Jurkat, Clone E6-1 (cell line): ENCODE measurements at regions not wholly inside any gene's neighbourhood (a gene's known extent, or its start where the extent isn't known, plus 50 kb on each side); places are given as distances from the start of the nearest gene placed in this dataset.
"Not testable (repeated sequence)": the region's sequence is repeated elsewhere in the genome, so short reads cannot be mapped to it uniquely, and the experiment has no call there.

Source experiments
- DNase-seq: peaks from one replicate; pipeline ENCODE4 v3.0.0-alpha.2; 2011; ENCODE audit warnings: low read depth, low spot score
- H3K4me3 ChIP-seq: 2 replicates; pipeline ENCODE4 v1.5.1; 2011; ENCODE audit warnings: mild to moderate bottlenecking, low read length, control low read depth, moderate library complexity

DNA sequence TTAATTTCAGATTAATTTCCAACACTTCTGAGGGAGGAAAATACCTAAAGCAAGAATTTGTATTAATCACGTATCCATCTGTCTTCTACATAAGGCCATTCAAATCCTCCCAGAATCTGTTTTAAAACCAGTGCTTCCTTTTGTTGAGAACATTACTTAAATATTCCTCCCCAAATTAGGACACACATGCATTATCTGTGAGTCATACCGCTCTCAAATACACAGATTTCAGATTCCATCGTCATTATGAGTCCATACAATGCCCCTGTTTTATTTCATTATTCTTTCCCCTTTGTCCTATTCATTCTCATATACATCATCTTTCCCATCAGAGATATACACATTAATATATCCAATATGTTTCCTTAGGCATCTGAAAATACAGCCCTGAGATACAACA is 57.3 kb upstream of the PRSS12 start:
- DNase-seq: no peak
- no peak overlapping the region for H3K4me3 ChIP-seq

DNA sequence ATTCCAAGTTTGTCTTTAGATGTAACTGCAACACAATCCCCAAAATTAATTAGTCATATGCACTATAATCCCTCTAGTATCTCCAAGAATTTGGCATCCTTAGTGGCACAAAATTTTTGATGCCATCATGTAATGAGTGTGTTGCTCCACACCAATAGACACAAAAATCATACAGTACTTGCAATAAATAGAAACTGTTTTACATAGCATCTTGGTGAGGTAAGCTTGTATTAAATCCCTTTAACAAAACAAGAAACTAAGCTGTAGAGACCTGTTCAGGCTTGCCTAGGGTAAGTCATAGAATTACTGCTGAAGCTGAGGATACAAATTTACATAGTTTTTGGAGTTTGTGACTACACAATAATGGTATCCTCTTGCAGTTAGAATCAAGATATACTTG is 64.5 kb upstream of the PRSS12 start:
- no peak for DNase-seq

DNA sequence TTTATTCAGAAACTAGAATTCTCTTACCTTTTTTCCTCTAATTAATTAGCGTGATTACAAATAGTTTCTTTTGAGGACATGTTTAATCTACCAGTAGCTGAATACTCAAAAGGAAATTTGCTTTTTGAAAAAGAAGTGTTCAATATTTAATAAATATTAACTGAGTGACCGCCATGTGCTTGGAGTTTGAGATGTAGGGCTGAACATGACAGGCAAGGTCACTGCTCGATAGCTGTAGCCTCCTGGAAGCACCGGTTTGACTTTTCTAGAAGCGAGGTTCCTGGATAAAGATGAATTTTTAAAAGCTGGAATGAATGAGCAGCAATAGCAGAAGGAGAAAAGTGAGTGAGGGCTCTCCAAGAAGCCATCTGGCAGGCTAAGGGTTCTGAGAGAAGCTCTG is 65.0 kb upstream of the PRSS12 start:
- not testable (repeated sequence) for DNase-seq, H3K4me3 ChIP-seq

More for the DNA sequence above, 64.5 kb upstream of the PRSS12 start:
- no peak overlapping the region for H3K4me3 ChIP-seq

DNA sequence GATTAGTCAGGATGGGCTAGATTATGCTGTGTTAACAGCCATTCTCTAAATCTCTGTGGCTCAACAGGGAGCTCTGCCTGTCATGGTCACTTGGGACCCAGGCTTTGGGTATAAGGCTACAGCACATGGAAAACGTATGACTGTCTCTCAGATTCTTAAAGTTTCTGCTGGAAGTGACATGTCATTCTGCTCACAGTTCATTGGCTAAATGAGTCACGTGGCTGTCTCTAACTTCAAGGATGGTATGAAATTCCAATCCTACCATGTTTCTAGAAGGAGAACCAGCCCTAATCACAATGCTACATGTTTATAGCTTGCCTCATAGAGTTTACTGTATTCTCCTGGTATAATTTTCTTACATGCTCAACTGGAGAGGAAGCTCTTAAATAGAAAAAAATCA is 65.6 kb upstream of the PRSS12 start:
- H3K4me3 ChIP-seq, DNase-seq: not testable (repeated sequence)

DNA sequence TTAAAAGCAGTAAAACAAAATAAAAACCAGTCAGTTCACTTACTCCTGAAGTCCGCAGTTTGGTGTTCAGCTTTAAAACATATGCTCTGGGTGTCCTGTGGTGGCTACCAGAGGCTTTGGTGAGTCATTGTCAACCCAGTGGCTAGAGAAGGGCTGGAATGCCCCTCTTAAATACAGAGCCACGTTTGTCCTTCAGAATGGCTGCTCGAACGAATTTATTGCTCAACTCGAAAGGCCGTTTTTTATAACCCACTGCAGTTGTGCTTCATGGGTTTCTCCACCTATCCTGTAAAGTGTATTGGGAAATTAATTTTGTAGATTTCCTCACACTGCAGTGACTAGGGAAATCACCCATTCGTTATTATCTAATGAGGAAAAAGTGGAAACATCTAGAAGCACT is 66.8 kb upstream of the PRSS12 start:
- not testable (repeated sequence) for H3K4me3 ChIP-seq, DNase-seq

DNA sequence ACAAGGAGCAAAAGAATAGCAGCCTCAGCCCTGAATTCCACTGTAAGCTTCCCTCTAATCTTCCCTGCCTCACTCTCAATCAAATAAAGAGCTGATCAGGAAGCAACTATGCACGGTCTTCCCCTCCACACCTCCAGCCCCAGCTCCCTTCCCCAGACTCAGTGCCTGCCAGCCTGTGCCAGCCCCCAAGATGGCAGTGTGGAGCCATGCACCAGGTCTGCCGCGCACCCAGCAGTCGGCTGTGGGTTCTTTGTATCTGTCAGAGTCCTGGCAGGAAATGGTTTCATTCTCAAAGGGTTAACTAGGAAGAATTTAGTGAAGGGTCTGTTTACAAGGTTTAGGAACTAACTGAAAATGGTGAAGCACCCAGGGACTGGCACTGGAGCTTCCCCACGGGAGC is 71.3 kb upstream of the PRSS12 start:
- peak; percentile 57 for DNase-seq
- not testable (repeated sequence) for H3K4me3 ChIP-seq

DNA sequence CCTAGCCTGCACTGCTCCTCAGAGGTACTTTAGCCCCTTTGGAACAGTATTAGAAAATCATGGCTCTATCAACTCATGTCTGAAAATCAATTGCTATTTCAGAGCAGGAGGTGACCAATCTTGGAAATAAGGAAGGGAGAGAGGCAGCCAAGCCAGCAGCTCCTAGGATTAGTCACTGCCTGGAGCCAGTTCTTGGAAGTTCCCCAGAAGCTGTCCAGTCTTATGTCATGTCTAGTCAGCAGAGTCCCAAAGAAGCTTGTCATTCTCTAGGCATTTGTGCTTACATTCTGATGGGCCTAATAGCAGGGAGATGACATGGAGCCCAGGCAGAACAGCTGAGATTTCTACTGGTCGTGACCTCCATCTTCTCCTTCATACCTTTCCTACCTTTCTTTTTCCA is 76.1 kb upstream of the PRSS12 start:
- not testable (repeated sequence) for H3K4me3 ChIP-seq, DNase-seq

DNA sequence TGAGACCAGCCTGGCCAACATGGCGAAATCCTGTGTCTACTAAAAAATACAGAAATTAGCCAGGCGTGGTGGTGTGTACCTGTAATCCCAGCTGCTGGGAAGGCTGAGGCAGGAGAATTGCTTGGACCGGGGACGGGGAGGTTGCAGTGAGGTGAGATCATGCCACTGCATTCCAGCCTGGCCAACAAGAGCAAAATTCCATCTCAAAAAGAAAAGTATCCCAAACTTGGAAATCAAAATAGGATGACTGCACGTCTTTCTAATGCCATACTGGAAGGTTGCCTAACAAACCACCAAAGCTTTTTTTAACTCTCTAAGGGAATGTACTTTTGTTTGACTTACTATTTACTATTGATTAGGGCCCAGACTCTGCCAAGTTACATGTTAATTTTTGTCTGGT is 79.6 kb upstream of the PRSS12 start:
- DNase-seq, H3K4me3 ChIP-seq: not testable (repeated sequence)

DNA sequence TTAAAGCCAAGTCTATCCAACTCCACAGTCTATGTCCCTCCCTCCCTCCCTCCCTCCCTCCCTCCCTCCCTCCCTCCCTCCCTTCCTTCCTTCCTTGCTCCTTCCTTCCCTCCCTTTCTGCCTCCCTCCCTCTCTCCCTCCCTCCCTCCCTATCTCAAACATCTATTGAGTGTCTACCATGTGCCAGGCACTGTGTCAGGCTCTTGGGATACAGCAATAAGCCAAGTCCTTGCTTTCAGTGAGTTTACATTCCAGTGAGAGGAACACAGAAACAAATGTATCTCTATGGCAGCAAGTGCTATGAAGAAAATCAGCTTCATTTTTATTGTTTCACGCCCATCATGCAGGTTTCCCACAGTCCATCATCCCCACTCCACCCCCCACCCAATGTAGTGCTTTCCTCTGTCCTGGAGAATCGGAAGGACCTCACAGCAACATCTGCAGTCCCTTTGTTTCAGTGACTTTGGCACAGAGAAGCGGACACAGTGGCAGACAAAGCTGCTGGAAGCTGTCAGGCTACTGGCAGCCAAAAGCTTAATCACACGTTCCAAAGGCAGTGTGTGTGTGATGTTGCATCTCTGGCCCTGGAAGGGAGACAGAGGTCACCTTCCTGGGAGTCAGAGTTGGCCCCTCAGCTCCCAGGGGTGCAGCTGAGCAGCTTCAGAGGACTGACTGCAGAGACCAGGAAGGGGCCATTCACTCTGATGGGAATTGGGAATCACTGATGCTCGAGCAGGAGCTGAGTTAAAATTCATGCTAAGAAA is 81.0 kb upstream of the PRSS12 start:
- DNase-seq, H3K4me3 ChIP-seq: not testable (repeated sequence)

DNA sequence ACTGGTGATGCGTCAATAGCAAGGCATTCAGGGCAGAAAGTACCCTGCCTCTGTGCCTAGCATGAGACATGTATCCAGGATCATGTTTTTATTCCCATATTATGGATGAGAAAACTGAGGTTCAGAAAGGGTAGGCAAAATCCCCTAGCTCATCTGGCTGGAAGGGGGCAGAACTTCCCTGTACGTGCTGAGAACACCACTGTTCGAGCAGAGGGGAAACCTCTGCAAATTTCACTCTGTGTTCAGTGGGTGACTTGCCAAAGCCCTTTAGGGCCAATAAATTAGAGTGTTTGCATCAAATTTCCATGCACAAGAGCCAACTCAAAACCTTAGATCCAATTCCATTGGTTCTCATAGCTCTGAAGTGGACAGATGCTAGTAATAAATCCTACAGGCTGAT is 82.6 kb upstream of the PRSS12 start:
- not testable (repeated sequence) for H3K4me3 ChIP-seq, DNase-seq

DNA sequence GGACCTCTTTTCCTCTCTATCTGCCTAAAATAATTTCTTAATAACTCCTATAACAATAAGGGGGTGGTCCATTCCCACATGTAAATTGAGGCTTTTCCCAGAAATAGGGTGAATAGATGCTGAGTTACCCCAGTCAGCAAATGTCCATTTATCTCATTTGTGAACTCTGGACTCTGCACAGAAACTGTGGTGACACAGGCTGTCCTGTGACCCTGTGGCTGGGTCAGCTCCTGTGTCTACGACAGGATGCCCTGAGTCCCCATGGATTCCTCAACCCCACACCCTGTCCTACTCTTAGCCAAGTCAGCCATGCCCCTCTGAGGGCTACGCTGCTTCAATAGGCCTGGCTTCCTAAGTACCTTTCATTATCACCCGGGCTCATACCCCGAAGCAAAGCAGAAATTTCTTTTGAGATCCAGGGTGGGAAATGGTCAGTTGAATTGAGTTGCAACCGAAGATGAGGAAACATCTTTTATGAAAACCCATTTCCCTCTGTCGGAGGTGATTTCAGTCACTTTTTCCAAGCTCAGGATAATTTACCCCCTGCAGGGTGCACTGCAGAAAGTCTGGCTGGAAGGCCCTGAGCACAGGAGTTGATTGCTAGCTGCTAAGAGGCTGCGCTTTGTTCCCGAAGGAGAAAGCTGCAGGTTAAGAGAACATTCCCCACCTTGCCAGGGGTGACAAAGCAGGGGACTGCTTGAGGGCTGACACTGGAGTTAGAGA is 89.5 kb upstream of the PRSS12 start:
- DNase-seq, H3K4me3 ChIP-seq: not testable (repeated sequence)

DNA sequence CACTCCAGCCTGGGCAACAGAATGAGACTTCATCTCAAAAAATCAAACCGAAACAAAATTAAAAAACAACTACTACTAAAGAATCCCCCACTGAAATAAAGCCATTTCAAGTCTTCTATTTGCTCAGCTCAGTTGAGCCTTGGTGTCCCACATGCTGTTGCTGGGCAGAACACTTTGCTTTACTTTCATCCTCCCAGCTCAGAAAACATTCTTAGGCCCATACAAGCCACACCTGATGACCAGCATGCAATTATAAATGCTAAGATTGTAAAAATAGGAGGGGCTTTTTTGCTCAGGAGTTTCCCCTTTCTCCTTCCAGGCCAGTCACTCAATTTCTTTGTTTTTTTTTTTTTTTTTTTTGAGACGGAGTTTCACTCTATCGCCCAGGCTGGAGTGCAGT is 94.6 kb upstream of the PRSS12 start:
- DNase-seq, H3K4me3 ChIP-seq: not testable (repeated sequence)

DNA sequence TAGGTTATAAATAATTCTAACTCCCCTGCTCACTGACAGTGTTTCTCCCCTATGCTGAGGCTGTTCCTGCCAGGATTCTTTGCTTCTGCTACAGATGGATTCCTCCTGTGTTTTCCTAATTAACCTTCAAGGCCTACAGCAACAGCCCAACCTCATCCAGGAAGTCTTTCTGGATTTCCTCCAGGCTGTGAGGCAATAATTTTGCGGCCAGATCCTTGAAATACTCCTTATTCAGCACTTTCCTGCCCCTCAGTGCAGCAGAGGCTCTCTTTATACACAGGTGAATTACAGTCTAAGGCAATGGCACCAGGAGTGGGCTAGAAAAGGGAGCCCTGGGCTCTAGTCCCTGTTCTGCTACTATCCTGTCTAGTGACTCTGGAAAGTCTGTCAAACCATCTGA is 102.1 kb upstream of the PRSS12 start:
- not testable (repeated sequence) for H3K4me3 ChIP-seq, DNase-seq

DNA sequence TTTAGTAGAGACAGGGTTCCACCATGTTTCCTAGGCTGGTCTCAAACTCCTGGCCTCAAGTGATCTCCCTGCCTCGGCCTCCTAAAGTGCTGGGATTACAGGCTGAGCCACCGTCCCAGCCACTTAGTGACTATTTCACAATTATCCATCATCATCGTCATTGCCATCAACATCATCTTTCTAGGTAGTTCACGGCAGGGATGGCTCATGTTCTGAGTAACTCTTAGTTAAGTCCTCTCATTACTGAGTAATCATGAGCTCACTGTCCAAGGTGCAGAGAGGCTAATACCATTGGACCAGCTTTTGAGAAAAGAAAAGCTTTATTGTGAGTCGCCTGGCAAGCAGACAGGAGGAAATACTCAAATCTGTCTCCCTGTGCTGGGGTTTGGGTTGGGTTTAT is 108.6 kb upstream of the PRSS12 start:
- not testable (repeated sequence) for H3K4me3 ChIP-seq, DNase-seq

DNA sequence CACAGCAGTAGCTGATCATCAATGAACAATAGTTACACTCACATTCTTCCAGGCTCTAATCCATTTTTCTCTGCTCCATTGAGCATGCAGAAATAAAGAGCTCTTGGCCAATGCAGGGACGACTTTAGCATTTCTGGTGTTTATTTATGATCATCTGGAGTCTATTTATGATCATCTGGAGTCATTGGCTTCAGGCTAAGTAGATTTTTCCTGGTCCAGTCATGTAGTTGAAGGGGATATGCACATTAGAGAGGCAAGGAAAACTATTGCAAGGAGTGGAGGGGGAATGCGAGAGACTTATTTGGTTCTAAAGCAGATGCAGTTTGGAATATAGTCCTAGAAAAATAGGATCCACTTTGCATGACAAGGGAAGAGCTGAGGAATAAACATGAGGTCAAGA is 113.0 kb upstream of the PRSS12 start:
- H3K4me3 ChIP-seq, DNase-seq: not testable (repeated sequence)

DNA sequence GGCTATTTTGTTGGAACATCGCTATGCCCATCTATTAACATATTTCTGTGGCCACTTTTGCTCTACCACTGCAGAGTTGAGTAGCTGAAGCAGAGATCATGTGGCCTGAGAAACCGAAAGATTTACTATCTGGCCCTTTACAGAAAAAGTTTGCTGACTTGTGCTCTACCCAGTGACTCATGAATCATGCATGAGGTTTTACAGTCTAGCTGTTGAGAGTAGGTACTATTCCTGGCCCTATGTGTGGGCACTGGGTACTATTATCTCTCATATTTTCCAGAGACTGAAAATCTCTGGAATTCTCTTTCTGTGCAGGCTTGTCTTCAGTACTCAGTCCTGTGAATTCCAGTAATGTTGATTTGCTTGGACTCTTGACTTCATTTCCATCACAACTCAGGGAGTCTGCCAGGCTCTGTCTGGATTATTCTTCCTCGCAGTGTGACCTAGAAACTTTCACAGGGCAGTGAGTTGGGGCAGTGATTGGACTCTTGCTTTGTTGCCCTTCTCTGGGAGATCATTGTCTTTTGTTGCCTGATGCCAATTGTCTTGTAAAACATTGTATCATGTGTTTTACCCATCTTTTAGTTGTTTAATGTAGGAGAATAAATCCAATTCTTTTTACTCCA is 121.3 kb upstream of the PRSS12 start:
- DNase-seq, H3K4me3 ChIP-seq: not testable (repeated sequence)

DNA sequence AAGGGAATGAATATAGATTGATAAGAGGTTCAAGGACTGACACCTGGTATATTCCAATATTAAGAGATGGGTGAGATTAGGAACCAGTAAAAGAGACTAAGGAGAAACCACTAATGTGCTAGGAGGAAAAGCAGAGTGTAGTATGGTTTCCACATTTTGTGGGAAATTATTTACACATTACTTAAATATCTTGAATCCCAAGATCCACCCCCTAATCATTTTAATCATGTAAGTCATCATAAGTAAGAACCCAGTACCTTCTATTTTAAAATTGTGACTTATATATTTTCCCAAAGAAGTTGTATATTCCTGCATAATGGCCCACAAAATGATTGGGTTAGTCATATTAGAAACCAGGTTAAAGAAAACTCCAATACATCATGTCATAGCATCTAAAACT is 122.0 kb upstream of the PRSS12 start:
- not testable (repeated sequence) for DNase-seq, H3K4me3 ChIP-seq

DNA sequence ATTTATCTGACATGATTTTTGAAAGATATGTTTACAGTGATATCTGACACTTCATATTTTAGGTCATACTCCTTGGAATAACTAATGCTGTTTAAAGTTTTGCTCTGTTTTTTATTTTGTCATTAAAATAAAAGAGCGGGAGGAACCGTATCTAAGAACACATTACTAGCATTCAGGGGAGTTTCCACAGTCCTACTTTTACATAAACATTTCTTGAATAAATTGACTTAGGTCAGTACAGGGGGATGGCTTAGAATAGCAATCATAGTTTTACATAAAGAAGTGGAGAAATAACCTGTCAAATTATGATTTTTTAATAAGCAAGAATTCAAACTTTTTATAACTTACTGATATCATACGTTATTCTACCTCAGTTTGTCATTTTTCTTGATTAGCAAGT is 123.1 kb upstream of the PRSS12 start:
- not testable (repeated sequence) for DNase-seq, H3K4me3 ChIP-seq

DNA sequence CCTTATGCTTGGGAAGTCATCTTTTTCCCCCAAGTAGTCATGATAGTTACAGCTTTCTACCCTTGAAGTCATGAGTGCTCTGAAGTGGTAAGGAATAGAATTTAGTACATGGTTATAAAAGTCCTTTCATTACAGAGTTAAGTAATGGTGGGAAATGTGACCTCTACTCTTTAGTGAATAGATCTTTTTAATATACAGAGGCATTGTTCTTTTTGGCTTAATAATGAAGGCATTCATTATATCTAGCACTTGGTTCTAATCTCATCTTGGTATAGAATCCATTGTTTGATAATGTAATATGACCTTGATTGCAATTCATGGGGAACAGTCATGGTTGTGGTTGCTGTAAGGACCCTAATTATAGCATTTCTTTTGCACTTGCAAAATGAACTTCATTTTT is 125.0 kb upstream of the PRSS12 start:
- H3K4me3 ChIP-seq, DNase-seq: not testable (repeated sequence)

DNA sequence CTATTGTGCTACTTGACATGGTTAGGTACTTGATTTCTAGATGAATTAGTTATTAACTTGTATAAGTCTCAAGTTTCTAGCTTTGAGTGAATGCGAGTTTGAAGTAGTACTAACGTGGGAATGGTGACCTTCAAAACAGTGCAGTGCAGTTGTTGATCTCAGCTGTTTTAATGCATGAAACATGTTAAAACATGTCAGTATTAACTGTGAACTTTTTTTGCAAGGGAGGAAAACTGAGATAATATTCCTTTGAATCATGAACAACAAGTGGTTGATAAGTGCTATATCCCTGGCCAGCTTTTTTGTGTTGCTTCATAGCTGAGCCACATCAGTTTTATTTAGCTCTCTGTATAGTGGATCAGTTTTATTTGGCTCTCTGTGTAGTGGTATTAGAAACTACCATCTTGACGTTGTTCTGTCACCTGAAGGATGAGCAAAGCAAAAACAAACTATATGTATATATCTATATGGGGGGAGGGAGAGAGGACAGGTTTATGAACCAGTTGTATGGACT is 133.1 kb upstream of the PRSS12 start:
- not testable (repeated sequence) for DNase-seq

More for the DNA sequence above, 133.1 kb upstream of the PRSS12 start:
- not testable (repeated sequence) for H3K4me3 ChIP-seq
